Liver (tissue), 8 donors: ENCODE measurements at regions not wholly inside any gene's neighbourhood (a gene's known extent, or its start where the extent isn't known, plus 50 kb on each side); places are given as distances from the start of the nearest gene placed in this dataset.

Experiments used
- DNase-seq: peaks from one replicate; pipeline ENCODE4 v3.0.0-alpha.2; 2017; ENCODE audit warnings: low spot score
- H3K27ac ChIP-seq, 2 donors: one replicate each; pipeline ENCODE4 v1.7.0; 2013; ENCODE audit warnings: inconsistent platforms in 2 of 2, low read length in 2 of 2, control low read depth in 1 of 2, low read depth in 1 of 2, mild to moderate bottlenecking in 1 of 2
- H3K27me3 ChIP-seq, 4 donors: one replicate each; pipeline versions ENCODE4 v1.6.1 to v1.7.0; 2013; ENCODE audit warnings: low read length in 3 of 4, inconsistent platforms in 1 of 4, mild to moderate bottlenecking in 1 of 4, moderate library complexity in 1 of 4; ENCODE audit not compliant: control insufficient read depth in 4 of 4, insufficient read depth in 4 of 4
- H3K36me3 ChIP-seq, 4 donors: one replicate each; pipeline versions ENCODE4 v1.6.1 to v1.7.0; 2013; ENCODE audit warnings: low read length in 3 of 4, mild to moderate bottlenecking in 3 of 4, low read depth in 1 of 4, moderate library complexity in 1 of 4; ENCODE audit not compliant: control insufficient read depth in 4 of 4, insufficient read depth in 3 of 4
- H3K4me1 ChIP-seq, 4 donors: one replicate each; pipeline versions ENCODE4 v1.6.1 to v1.7.0; 2013; ENCODE audit warnings: low read length in 3 of 4, mild to moderate bottlenecking in 3 of 4, moderate library complexity in 1 of 4; ENCODE audit not compliant: control insufficient read depth in 4 of 4, insufficient read depth in 4 of 4
- H3K4me3 ChIP-seq, 3 donors: one replicate each; pipeline versions ENCODE4 v1.6.1 to v1.7.0; 2013; ENCODE audit warnings: low read length in 3 of 3, control low read depth in 1 of 3, low read depth in 1 of 3, mild to moderate bottlenecking in 1 of 3
- H3K9ac ChIP-seq, 2 donors: one replicate each; pipeline ENCODE4 v1.7.0; 2013; ENCODE audit warnings: low read length in 2 of 2, mild to moderate bottlenecking in 2 of 2, moderate library complexity in 2 of 2, control low read depth in 1 of 2, low read depth in 1 of 2
- H3K9me3 ChIP-seq, 4 donors: one replicate each; pipeline versions ENCODE4 v1.6.1 to v1.7.0; 2013; ENCODE audit warnings: low read length in 3 of 4; ENCODE audit not compliant: control insufficient read depth in 4 of 4
- ATF3 ChIP-seq: IDR thresholded peaks from 2 replicates; pipeline ENCODE4 v1.6.1; 2016; ENCODE audit warnings: antibody characterized with exemption
- CTCF ChIP-seq: fragments of 150-350 bp; IDR thresholded peaks from 2 replicates; pipeline ENCODE4 v1.5.1; 2017; ENCODE audit warnings: improper control_type of control experiment, low read depth, low read length; ENCODE audit not compliant: missing input control
- EGR1 ChIP-seq, 2 donors: IDR thresholded peaks; 2 replicates each; pipeline ENCODE4 v1.6.1; 2016 to 2018; ENCODE audit warnings: antibody characterized with exemption in 2 of 2, low read depth in 2 of 2
- FOXA1 ChIP-seq: IDR thresholded peaks from 2 replicates; pipeline ENCODE4 v1.6.1; 2016; ENCODE audit warnings: antibody characterized with exemption
- FOXA2 ChIP-seq: IDR thresholded peaks from 2 replicates; pipeline ENCODE4 v1.6.1; 2016; ENCODE audit warnings: antibody characterized with exemption
- GABPA ChIP-seq, 2 donors: IDR thresholded peaks in 1 of 2; conservative IDR thresholded peaks in 1 of 2; 2 replicates each; pipeline ENCODE4 v1.6.1; 2016; ENCODE audit warnings: antibody characterized with exemption in 2 of 2, mild to moderate bottlenecking in 1 of 2, moderate library complexity in 1 of 2
- HNF4A ChIP-seq, 2 donors: conservative IDR thresholded peaks; 2 replicates each; pipeline ENCODE4 v1.6.1; 2016; ENCODE audit warnings: antibody characterized with exemption in 2 of 2, mild to moderate bottlenecking in 2 of 2
- HNF4G ChIP-seq: IDR thresholded peaks from 2 replicates; pipeline ENCODE4 v1.6.1; 2016; ENCODE audit warnings: antibody characterized with exemption
- JUND ChIP-seq, 2 donors: IDR thresholded peaks; 2 replicates each; pipeline ENCODE4 v1.6.1; 2016; ENCODE audit warnings: antibody characterized with exemption in 2 of 2
- MAX ChIP-seq: IDR thresholded peaks from 2 replicates; pipeline ENCODE4 v1.6.1; 2016; ENCODE audit warnings: antibody characterized with exemption
- NR2F2 ChIP-seq: IDR thresholded peaks from 2 replicates; pipeline ENCODE4 v1.6.1; 2016; ENCODE audit warnings: antibody characterized with exemption
- RAD21 ChIP-seq, 2 donors: IDR thresholded peaks; 2 replicates each; pipeline ENCODE4 v1.6.1; 2016; ENCODE audit warnings: antibody characterized with exemption in 2 of 2, mild to moderate bottlenecking in 2 of 2
- REST ChIP-seq: IDR thresholded peaks from 2 replicates; pipeline ENCODE4 v1.6.1; 2016; ENCODE audit warnings: antibody characterized with exemption, mild to moderate bottlenecking
- RXRA ChIP-seq, 2 donors: IDR thresholded peaks; 2 replicates each; pipeline ENCODE4 v1.6.1; 2017 to 2018; ENCODE audit warnings: antibody characterized with exemption in 2 of 2, mild to moderate bottlenecking in 1 of 2
- SP1 ChIP-seq: IDR thresholded peaks from 2 replicates; pipeline ENCODE4 v1.6.1; 2018; ENCODE audit warnings: antibody characterized with exemption, mild to moderate bottlenecking
- TAF1 ChIP-seq: conservative IDR thresholded peaks from 2 replicates; pipeline ENCODE4 v1.6.1; 2016; ENCODE audit warnings: antibody characterized with exemption, mild to moderate bottlenecking
- YY1 ChIP-seq: IDR thresholded peaks from 2 replicates; pipeline ENCODE4 v1.6.1; 2016; ENCODE audit warnings: antibody characterized with exemption, mild to moderate bottlenecking
- ZBTB33 ChIP-seq: IDR thresholded peaks from 2 replicates; pipeline ENCODE4 v1.6.1; 2016; ENCODE audit warnings: antibody characterized with exemption
- WGBS: extraction: QIAGEN DNeasy Blood & Tissue Kit; methylation state at CpG from one replicate; pipeline ENCODE4 v1.1.7; 2013; 5-methylcytosine and 5-hydroxymethylcytosine counted together
- donor health status: healthy.
- donor health status: healthy.
- donor health status: healthy.
- donor health status: healthy.
- donor health status: healthy.

- 67% methylated on average over 5 of the region's 5 CpGs for WGBS
- no peak overlapping the region for H3K27ac ChIP-seq
- H3K4me3 ChIP-seq: no peak overlapping the region
- peaks cover 0 to 16% (median 0%) of the 10 kb centered on the region in 4 donors for H3K27me3 ChIP-seq
- H3K9me3 ChIP-seq: peaks cover 0 to 4% (median 0%) of the 10 kb centered on the region in 4 donors
- no peaks in the 10 kb centered on the region for H3K4me1 ChIP-seq
- H3K36me3 ChIP-seq: no peaks in the 10 kb centered on the region
- H3K9ac ChIP-seq: no peak overlapping the region
- no peak for TF ChIP-seq HNF4A (conservative IDR thresholded peaks at IDR 0.05)
- TF ChIP-seq RXRA (IDR thresholded peaks at IDR 0.05): no peak
- TF ChIP-seq ZBTB33: no peak
- no peak for DNase-seq
Observed at GRCh38 chrX:55326985-55327384, 62.3 kb upstream of the PAGE3 start.

- peaks cover 0 to 1% (median 0%) of the 10 kb centered on the region in 4 donors for H3K9me3 ChIP-seq
- 83% methylated on average over 1 of the region's 1 CpG for WGBS
- H3K4me3 ChIP-seq: no peak overlapping the region
- no peaks in the 10 kb centered on the region for H3K27me3 ChIP-seq
- DNase-seq: no peak
- H3K4me1 ChIP-seq: no peaks in the 10 kb centered on the region
- no peak overlapping the region for H3K27ac ChIP-seq
- no peaks in the 10 kb centered on the region for H3K36me3 ChIP-seq
- no peak overlapping the region for H3K9ac ChIP-seq
- TF ChIP-seq FOXA1: no peak
- TF ChIP-seq NR2F2: no peak
- no peak for TF ChIP-seq REST
- no peak for TF ChIP-seq CTCF
Observed at GRCh38 chrX:55335296-55335695, 70.6 kb upstream of the PAGE3 start.

GRCh38 chrX:55336176-55336575 lies 71.5 kb upstream of the PAGE3 start:
- Histone ChIP-seq H3K27ac (no peak overlapping the region), H3K9me3 (no peaks in the 10 kb centered on the region)
- DNase-seq: no peak
- TF ChIP-seq RAD21 (IDR thresholded peaks at IDR 0.05) (no peak), FOXA2 (no peak), FOXA1 (no peak), HNF4G (no peak), EGR1 (IDR thresholded peaks at IDR 0.05; ENCODE audit: low read depth in 2 of 2) (no peak), ZBTB33 (no peak), GABPA (IDR thresholded peaks at IDR 0.05 in 1 of 2, conservative IDR thresholded peaks at IDR 0.05 in 1 of 2) (no peak), ATF3 (no peak), YY1 (no peak), NR2F2 (no peak), JUND (IDR thresholded peaks at IDR 0.05) (no peak), MAX (no peak), RXRA (IDR thresholded peaks at IDR 0.05) (no peak), HNF4A (conservative IDR thresholded peaks at IDR 0.05) (no peak), TAF1 (no peak), SP1 (no peak)

More at GRCh38 chrX:55336176-55336575, 71.5 kb upstream of the PAGE3 start:
- Histone ChIP-seq H3K9ac (no peak overlapping the region), H3K4me3 (no peak overlapping the region), H3K4me1 (no peaks in the 10 kb centered on the region), H3K27me3 (no peaks in the 10 kb centered on the region), H3K36me3 (no peaks in the 10 kb centered on the region)
